Thyroid gland (tissue), 4 donors: ENCODE measurements at regions not wholly inside any gene's neighbourhood (a gene's known extent, or its start where the extent isn't known, plus 50 kb on each side); places are given as distances from the start of the nearest gene placed in this dataset.
A peak's percentile ranks its signal among the peaks of the same experiment; 100 is the strongest.
"Not testable (repeated sequence)": the region's sequence is repeated elsewhere in the genome, so short reads cannot be mapped to it uniquely, and the experiment has no call there.

Experiments used
- DNase-seq, 2 donors: peaks; one replicate each; pipeline ENCODE4 v3.0.0-alpha.2; 2019
- H3K27ac ChIP-seq, 3 donors: fragments of 200-600 bp; sonication (generic); 1 replicate in 2 of 3; 2 replicates in 1 of 3; pipeline ENCODE4 v1.5.1; 2016 to 2019; ENCODE audit warnings: mild to moderate bottlenecking in 1 of 3, moderate library complexity in 1 of 3
- H3K27me3 ChIP-seq: fragments of 200-600 bp; sonication (generic); one replicate; pipeline ENCODE4 v1.5.1; 2019
- H3K36me3 ChIP-seq, 2 donors: fragments of 200-600 bp; sonication (generic); one replicate each; pipeline ENCODE4 v1.5.1; 2016 to 2019
- H3K4me1 ChIP-seq, 2 donors: fragments of 200-600 bp; sonication (generic); one replicate each; pipeline ENCODE4 v1.5.1; 2017 to 2019
- H3K4me3 ChIP-seq, 3 donors: fragments of 200-600 bp; sonication (generic); replicated peaks in 1 of 3; 1 replicate in 2 of 3; 2 replicates in 1 of 3; pipeline ENCODE4 v1.5.1; 2016; ENCODE audit warnings: mild to moderate bottlenecking in 1 of 3
- H3K9me3 ChIP-seq: fragments of 200-600 bp; sonication (generic); one replicate; pipeline ENCODE4 v1.5.1; 2017
- POLR2A ChIP-seq, 2 donors: fragments of 450-650 bp; IDR thresholded peaks; one replicate each; pipeline ENCODE4 v1.6.1; 2017; ENCODE audit warnings: antibody characterized with exemption in 2 of 2, mild to moderate bottlenecking in 2 of 2, moderate library complexity in 1 of 2
- WGBS, 2 donors: methylation state at CpG; one replicate each; pipeline ENCODE4 v1.1.5; 2017; 5-methylcytosine and 5-hydroxymethylcytosine counted together
- intact Hi-C: fragments of 100-400 bp; cut with DNase I; formaldehyde crosslinking; loops from one replicate; pipeline ENCODE4 v1.15.1; 2023
- TF ChIP-seq, protein P1 (sequence below), 6 experiments: fragments of 200-600 bp in 3 of 6; fragments of 450-650 bp in 3 of 6; sonication (generic) in 3 of 6; IDR thresholded peaks; one replicate each; pipeline ENCODE4 v1.5.1; 2016 to 2019; ENCODE audit warnings: antibody characterized with exemption in 6 of 6, mild to moderate bottlenecking in 2 of 6, inconsistent platforms in 1 of 6, moderate library complexity in 1 of 6

DNA sequence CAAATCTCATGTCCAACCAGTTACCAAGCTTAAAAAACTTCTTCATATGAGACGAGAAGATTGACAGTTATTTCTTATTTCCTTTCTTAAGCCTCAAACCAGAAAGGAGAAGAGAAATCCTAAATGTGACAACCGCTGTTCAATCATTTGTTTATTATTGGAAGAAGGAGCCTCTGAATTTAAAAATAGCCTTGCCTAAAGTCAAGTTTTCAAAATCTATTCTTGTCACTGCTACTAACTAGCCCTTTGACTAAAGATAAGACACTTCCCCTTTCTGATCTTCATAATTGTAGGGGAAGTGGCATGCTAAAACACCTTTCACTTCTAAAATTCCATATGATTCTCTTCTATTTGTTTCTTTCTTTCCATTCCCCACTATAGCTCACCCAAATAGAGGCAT, 106.2 kb upstream of the EMB start:
- TF ChIP-seq, protein P1, sequence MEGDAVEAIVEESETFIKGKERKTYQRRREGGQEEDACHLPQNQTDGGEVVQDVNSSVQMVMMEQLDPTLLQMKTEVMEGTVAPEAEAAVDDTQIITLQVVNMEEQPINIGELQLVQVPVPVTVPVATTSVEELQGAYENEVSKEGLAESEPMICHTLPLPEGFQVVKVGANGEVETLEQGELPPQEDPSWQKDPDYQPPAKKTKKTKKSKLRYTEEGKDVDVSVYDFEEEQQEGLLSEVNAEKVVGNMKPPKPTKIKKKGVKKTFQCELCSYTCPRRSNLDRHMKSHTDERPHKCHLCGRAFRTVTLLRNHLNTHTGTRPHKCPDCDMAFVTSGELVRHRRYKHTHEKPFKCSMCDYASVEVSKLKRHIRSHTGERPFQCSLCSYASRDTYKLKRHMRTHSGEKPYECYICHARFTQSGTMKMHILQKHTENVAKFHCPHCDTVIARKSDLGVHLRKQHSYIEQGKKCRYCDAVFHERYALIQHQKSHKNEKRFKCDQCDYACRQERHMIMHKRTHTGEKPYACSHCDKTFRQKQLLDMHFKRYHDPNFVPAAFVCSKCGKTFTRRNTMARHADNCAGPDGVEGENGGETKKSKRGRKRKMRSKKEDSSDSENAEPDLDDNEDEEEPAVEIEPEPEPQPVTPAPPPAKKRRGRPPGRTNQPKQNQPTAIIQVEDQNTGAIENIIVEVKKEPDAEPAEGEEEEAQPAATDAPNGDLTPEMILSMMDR (IDR thresholded peaks at IDR 0.05), result no peak
- TF ChIP-seq POLR2A (IDR thresholded peaks at IDR 0.05), result no peak
- DNase-seq, result no peak
- intact Hi-C loops, result no loop called here
- H3K27me3 ChIP-seq, result no peaks in the 10 kb centered on the region
- H3K36me3 ChIP-seq, result no peaks in the 10 kb centered on the region
- H3K27ac ChIP-seq, result no peak overlapping the region
- H3K4me3 ChIP-seq, result no peak overlapping the region
- no peaks in the 10 kb centered on the region for H3K4me1 ChIP-seq
- no peaks in the 10 kb centered on the region for H3K9me3 ChIP-seq
- WGBS, 2 donors, result 84 to 87% methylated on average over 2 of the region's 2 CpGs

DNA sequence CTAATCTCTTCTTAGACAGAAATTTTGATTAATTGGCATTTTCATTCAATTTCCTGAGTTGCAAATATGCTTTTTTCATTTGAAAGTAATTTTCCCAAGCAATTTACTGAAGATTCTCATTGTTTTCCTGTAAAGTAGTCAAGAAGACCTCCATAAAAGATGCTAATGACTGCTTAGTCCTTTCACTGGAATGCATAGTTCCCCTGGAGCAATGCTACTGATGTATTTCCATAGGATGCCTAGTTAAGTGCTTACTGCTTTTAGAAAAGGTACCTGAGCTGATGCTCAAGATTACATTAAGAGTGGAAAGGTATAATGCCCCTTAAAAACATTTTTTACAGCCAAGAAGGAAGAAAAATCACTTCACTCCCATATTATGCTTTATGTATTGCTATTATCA, 109.2 kb upstream of the EMB start:
- DNase-seq, result no peak
- H3K36me3 ChIP-seq, result no peaks in the 10 kb centered on the region
- H3K9me3 ChIP-seq, result no peaks in the 10 kb centered on the region
- no peaks in the 10 kb centered on the region for H3K27me3 ChIP-seq
- intact Hi-C loops, result no loop called here
- no peak for TF ChIP-seq POLR2A (IDR thresholded peaks at IDR 0.05)
- TF ChIP-seq, protein P1 (IDR thresholded peaks at IDR 0.05), result no peak
- no peak overlapping the region for H3K4me3 ChIP-seq
- H3K4me1 ChIP-seq, result peaks cover 4 to 7% of the 10 kb centered on the region in 2 donors
- H3K27ac ChIP-seq, result no peak overlapping the region

DNA sequence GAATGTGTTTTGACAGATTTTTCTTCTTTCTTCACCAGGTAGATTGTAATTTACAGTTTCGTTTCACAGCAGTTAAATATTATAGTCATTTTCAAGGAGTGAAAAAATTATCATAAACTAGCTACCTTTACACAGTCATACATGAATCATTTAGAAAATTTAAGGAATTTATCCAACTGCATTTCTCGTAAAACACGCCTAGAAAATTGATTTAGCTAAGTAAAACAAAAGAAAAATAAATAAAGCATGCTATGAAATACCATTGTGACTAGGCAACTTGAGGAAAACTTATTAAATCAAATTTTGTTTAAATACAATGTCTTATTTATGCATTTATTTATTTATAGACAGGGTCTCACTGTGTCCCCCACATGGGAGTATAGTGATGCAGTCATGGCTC, 109.9 kb upstream of the EMB start:
- H3K27me3 ChIP-seq, result no peaks in the 10 kb centered on the region
- no peaks in the 10 kb centered on the region for H3K9me3 ChIP-seq
- WGBS, 2 donors, result 87 to 95% methylated on average over 3 of the region's 3 CpGs
- H3K36me3 ChIP-seq, result no peaks in the 10 kb centered on the region
- intact Hi-C loops, result no loop called here
- H3K4me3 ChIP-seq, result no peak overlapping the region
- H3K4me1 ChIP-seq, result peaks cover 4 to 7% of the 10 kb centered on the region in 2 donors
- DNase-seq, result no peak
- TF ChIP-seq POLR2A (IDR thresholded peaks at IDR 0.05), result no peak
- TF ChIP-seq, protein P1 (IDR thresholded peaks at IDR 0.05), result no peak
- no peak overlapping the region for H3K27ac ChIP-seq

DNA sequence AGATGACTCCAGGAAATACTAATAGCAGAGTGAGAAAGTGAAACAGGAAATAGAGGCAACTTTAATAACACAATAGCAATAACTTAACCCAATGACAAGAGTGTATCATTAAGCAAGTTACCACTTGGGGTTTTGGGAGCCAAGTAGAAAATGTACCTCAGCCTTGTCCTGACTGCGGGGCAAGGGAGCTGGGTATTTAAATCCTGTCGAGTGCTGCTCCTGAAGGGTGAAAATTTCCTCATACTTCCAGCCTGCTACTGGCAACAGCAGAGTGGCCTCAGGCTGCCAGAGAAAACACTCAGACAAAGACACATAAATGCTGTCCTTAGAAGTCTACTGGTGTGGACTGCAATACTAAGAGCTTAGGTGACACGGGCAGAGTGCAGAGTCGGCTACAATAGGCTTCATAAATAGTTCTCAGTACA, 112.5 kb upstream of the EMB start:
- WGBS, 2 donors, result 19 to 37% methylated on average over 4 of the region's 4 CpGs
- peak; percentile 52 to 64 for DNase-seq
- Histone ChIP-seq H3K36me3 (no peaks in the 10 kb centered on the region), H3K27me3 (no peaks in the 10 kb centered on the region), H3K4me3 (peak overlapping the region in 1 of 3 donors; percentile 31), H3K4me1 (peaks cover 7 to 8% of the 10 kb centered on the region in 2 donors), H3K9me3 (no peaks in the 10 kb centered on the region), H3K27ac (no peak overlapping the region)
- peak in 1 of 2 donors; percentile 12 for TF ChIP-seq POLR2A (IDR thresholded peaks at IDR 0.05)
- TF ChIP-seq, protein P1 (IDR thresholded peaks at IDR 0.05), result no peak
- intact Hi-C loops, result no loop called here

DNA sequence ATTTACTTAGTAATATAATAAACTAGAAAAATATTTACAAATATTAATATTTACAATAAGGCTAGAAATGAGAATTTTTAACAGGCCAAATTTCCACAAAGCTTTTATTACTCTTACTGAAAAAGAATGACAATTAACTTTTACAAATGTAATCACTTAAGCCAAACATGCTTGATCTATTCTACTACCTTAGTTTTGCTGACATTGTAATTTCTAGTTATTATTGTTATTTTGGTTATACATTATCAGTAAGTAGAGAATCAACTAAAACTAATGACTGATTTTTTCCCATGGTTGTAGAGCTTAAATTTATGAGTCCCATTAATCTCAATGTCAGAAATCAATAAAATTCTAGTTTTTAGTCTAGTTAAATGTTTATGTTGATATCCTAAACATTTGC, 107.8 kb upstream of the PARP8 start:
- H3K9me3 ChIP-seq, H3K36me3 ChIP-seq, H3K27me3 ChIP-seq, DNase-seq, intact Hi-C loops, H3K4me3 ChIP-seq, H3K27ac ChIP-seq: not testable (repeated sequence)
- peaks cover 7 to 14% of the 10 kb centered on the region in 2 donors for H3K4me1 ChIP-seq

DNA sequence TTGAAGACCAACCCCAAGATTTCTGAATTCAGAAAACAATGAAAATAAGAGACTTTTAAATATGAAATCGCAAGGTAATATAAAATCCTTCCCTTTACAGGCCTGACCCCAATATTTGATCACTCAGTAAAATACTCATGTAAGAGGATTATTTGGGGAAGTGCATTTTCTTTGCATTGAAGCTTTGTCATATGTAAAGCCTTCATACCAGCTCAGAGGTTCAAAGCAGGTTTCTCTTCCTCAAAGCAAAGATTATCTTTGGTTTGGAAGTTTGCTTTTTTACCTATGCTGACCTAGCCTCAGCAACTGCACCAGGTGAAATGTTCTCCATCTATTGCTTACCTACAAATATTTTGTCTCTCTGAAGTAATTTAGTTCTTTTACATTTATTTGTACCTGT, 106.5 kb upstream of the PARP8 start:
- Histone ChIP-seq H3K4me3 (no peak overlapping the region), H3K9me3 (no peaks in the 10 kb centered on the region), H3K27me3 (no peaks in the 10 kb centered on the region), H3K27ac (no peak overlapping the region), H3K4me1 (peaks cover 0 to 9% of the 10 kb centered on the region in 2 donors), H3K36me3 (no peaks in the 10 kb centered on the region)
- intact Hi-C loops, result no loop called here
- DNase-seq, result no peak
- WGBS, 2 donors, result 93 to 94% methylated on average over 1 of the region's 1 CpG
- TF ChIP-seq, protein P1 (IDR thresholded peaks at IDR 0.05), result no peak
